Liver (tissue), 8 donors: ENCODE measurements at regions not wholly inside any gene's neighbourhood (a gene's known extent, or its start where the extent isn't known, plus 50 kb on each side); places are given as distances from the start of the nearest gene placed in this dataset.

Experiments
- DNase-seq: peaks from one replicate; pipeline ENCODE4 v3.0.0-alpha.2; 2017; ENCODE audit warnings: low spot score
- H3K27ac ChIP-seq, 2 donors: one replicate each; pipeline ENCODE4 v1.7.0; 2013; ENCODE audit warnings: inconsistent platforms in 2 of 2, low read length in 2 of 2, control low read depth in 1 of 2, low read depth in 1 of 2, mild to moderate bottlenecking in 1 of 2
- H3K27me3 ChIP-seq, 4 donors: one replicate each; pipeline versions ENCODE4 v1.6.1 to v1.7.0; 2013; ENCODE audit warnings: low read length in 3 of 4, inconsistent platforms in 1 of 4, mild to moderate bottlenecking in 1 of 4, moderate library complexity in 1 of 4; ENCODE audit not compliant: control insufficient read depth in 4 of 4, insufficient read depth in 4 of 4
- H3K36me3 ChIP-seq, 4 donors: one replicate each; pipeline versions ENCODE4 v1.6.1 to v1.7.0; 2013; ENCODE audit warnings: low read length in 3 of 4, mild to moderate bottlenecking in 3 of 4, low read depth in 1 of 4, moderate library complexity in 1 of 4; ENCODE audit not compliant: control insufficient read depth in 4 of 4, insufficient read depth in 3 of 4
- H3K4me1 ChIP-seq, 4 donors: one replicate each; pipeline versions ENCODE4 v1.6.1 to v1.7.0; 2013; ENCODE audit warnings: low read length in 3 of 4, mild to moderate bottlenecking in 3 of 4, moderate library complexity in 1 of 4; ENCODE audit not compliant: control insufficient read depth in 4 of 4, insufficient read depth in 4 of 4
- H3K4me3 ChIP-seq, 3 donors: one replicate each; pipeline versions ENCODE4 v1.6.1 to v1.7.0; 2013; ENCODE audit warnings: low read length in 3 of 3, control low read depth in 1 of 3, low read depth in 1 of 3, mild to moderate bottlenecking in 1 of 3
- H3K9ac ChIP-seq, 2 donors: one replicate each; pipeline ENCODE4 v1.7.0; 2013; ENCODE audit warnings: low read length in 2 of 2, mild to moderate bottlenecking in 2 of 2, moderate library complexity in 2 of 2, control low read depth in 1 of 2, low read depth in 1 of 2
- H3K9me3 ChIP-seq, 4 donors: one replicate each; pipeline versions ENCODE4 v1.6.1 to v1.7.0; 2013; ENCODE audit warnings: low read length in 3 of 4; ENCODE audit not compliant: control insufficient read depth in 4 of 4
- FOXA1 ChIP-seq: IDR thresholded peaks from 2 replicates; pipeline ENCODE4 v1.6.1; 2016; ENCODE audit warnings: antibody characterized with exemption
- FOXA2 ChIP-seq: IDR thresholded peaks from 2 replicates; pipeline ENCODE4 v1.6.1; 2016; ENCODE audit warnings: antibody characterized with exemption
- GABPA ChIP-seq, 2 donors: IDR thresholded peaks in 1 of 2; conservative IDR thresholded peaks in 1 of 2; 2 replicates each; pipeline ENCODE4 v1.6.1; 2016; ENCODE audit warnings: antibody characterized with exemption in 2 of 2, mild to moderate bottlenecking in 1 of 2, moderate library complexity in 1 of 2
- HNF4A ChIP-seq, 2 donors: conservative IDR thresholded peaks; 2 replicates each; pipeline ENCODE4 v1.6.1; 2016; ENCODE audit warnings: antibody characterized with exemption in 2 of 2, mild to moderate bottlenecking in 2 of 2
- HNF4G ChIP-seq: IDR thresholded peaks from 2 replicates; pipeline ENCODE4 v1.6.1; 2016; ENCODE audit warnings: antibody characterized with exemption
- JUND ChIP-seq, 2 donors: IDR thresholded peaks; 2 replicates each; pipeline ENCODE4 v1.6.1; 2016; ENCODE audit warnings: antibody characterized with exemption in 2 of 2
- MAX ChIP-seq: IDR thresholded peaks from 2 replicates; pipeline ENCODE4 v1.6.1; 2016; ENCODE audit warnings: antibody characterized with exemption
- NR2F2 ChIP-seq: IDR thresholded peaks from 2 replicates; pipeline ENCODE4 v1.6.1; 2016; ENCODE audit warnings: antibody characterized with exemption
- RAD21 ChIP-seq, 2 donors: IDR thresholded peaks; 2 replicates each; pipeline ENCODE4 v1.6.1; 2016; ENCODE audit warnings: antibody characterized with exemption in 2 of 2, mild to moderate bottlenecking in 2 of 2
- REST ChIP-seq: IDR thresholded peaks from 2 replicates; pipeline ENCODE4 v1.6.1; 2016; ENCODE audit warnings: antibody characterized with exemption, mild to moderate bottlenecking
- RXRA ChIP-seq, 2 donors: IDR thresholded peaks; 2 replicates each; pipeline ENCODE4 v1.6.1; 2017 to 2018; ENCODE audit warnings: antibody characterized with exemption in 2 of 2, mild to moderate bottlenecking in 1 of 2
- SP1 ChIP-seq: IDR thresholded peaks from 2 replicates; pipeline ENCODE4 v1.6.1; 2018; ENCODE audit warnings: antibody characterized with exemption, mild to moderate bottlenecking
- TAF1 ChIP-seq: conservative IDR thresholded peaks from 2 replicates; pipeline ENCODE4 v1.6.1; 2016; ENCODE audit warnings: antibody characterized with exemption, mild to moderate bottlenecking
- YY1 ChIP-seq: IDR thresholded peaks from 2 replicates; pipeline ENCODE4 v1.6.1; 2016; ENCODE audit warnings: antibody characterized with exemption, mild to moderate bottlenecking
- WGBS: extraction: QIAGEN DNeasy Blood & Tissue Kit; methylation state at CpG from one replicate; pipeline ENCODE4 v1.1.7; 2013; 5-methylcytosine and 5-hydroxymethylcytosine counted together
- TF ChIP-seq, protein P1 (sequence below): IDR thresholded peaks from 2 replicates; pipeline ENCODE4 v1.6.1; 2016; ENCODE audit warnings: antibody characterized with exemption
- TF ChIP-seq, protein P2 (sequence below): fragments of 150-350 bp; IDR thresholded peaks from 2 replicates; pipeline ENCODE4 v1.5.1; 2017; ENCODE audit warnings: improper control_type of control experiment, low read depth, low read length; ENCODE audit not compliant: missing input control
- donor health status: healthy.
- donor health status: healthy.
- donor health status: healthy.
- donor health status: healthy.
- donor health status: healthy.

DNA sequence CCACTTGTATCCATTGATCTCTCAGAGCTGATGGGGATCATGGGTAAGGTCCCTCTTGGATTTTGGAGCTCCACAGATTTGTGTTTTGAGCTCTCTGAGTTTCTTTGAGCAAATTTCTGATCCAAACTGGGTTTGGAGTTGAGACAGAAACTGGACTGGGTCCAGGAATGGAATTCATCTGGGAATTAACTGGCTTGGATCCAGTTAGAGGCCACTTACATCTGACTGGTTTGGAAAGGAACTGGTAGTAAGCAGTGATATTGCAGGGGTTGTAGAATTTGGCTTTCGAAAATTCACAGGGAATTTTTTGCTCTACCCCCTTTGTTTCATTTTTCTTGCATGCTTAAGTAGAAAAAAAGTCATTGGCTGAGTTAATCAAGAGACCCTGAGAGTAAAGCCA is 245.6 kb downstream of the SEMA3D start:
- no peak for TF ChIP-seq RAD21 (IDR thresholded peaks at IDR 0.05)
- TF ChIP-seq, protein P1, sequence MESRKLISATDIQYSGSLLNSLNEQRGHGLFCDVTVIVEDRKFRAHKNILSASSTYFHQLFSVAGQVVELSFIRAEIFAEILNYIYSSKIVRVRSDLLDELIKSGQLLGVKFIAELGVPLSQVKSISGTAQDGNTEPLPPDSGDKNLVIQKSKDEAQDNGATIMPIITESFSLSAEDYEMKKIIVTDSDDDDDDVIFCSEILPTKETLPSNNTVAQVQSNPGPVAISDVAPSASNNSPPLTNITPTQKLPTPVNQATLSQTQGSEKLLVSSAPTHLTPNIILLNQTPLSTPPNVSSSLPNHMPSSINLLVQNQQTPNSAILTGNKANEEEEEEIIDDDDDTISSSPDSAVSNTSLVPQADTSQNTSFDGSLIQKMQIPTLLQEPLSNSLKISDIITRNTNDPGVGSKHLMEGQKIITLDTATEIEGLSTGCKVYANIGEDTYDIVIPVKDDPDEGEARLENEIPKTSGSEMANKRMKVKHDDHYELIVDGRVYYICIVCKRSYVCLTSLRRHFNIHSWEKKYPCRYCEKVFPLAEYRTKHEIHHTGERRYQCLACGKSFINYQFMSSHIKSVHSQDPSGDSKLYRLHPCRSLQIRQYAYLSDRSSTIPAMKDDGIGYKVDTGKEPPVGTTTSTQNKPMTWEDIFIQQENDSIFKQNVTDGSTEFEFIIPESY, result no peak
- TF ChIP-seq YY1, result no peak
- no peak for TF ChIP-seq FOXA1
- TF ChIP-seq MAX, result no peak
- TF ChIP-seq, protein P2, sequence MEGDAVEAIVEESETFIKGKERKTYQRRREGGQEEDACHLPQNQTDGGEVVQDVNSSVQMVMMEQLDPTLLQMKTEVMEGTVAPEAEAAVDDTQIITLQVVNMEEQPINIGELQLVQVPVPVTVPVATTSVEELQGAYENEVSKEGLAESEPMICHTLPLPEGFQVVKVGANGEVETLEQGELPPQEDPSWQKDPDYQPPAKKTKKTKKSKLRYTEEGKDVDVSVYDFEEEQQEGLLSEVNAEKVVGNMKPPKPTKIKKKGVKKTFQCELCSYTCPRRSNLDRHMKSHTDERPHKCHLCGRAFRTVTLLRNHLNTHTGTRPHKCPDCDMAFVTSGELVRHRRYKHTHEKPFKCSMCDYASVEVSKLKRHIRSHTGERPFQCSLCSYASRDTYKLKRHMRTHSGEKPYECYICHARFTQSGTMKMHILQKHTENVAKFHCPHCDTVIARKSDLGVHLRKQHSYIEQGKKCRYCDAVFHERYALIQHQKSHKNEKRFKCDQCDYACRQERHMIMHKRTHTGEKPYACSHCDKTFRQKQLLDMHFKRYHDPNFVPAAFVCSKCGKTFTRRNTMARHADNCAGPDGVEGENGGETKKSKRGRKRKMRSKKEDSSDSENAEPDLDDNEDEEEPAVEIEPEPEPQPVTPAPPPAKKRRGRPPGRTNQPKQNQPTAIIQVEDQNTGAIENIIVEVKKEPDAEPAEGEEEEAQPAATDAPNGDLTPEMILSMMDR, result no peak
- no peak for TF ChIP-seq RXRA (IDR thresholded peaks at IDR 0.05)
- TF ChIP-seq HNF4G, result no peak
- no peak for TF ChIP-seq HNF4A (conservative IDR thresholded peaks at IDR 0.05)
- no peak for TF ChIP-seq FOXA2
- no peak for TF ChIP-seq GABPA (IDR thresholded peaks at IDR 0.05 in 1 of 2, conservative IDR thresholded peaks at IDR 0.05 in 1 of 2)
- no peak for TF ChIP-seq SP1
- no peak for TF ChIP-seq NR2F2
- no peak for TF ChIP-seq REST
- no peak for TF ChIP-seq TAF1
- Histone ChIP-seq H3K9ac (no peak overlapping the region), H3K27me3 (no peaks in the 10 kb centered on the region), H3K27ac (no peak overlapping the region), H3K4me3 (no peak overlapping the region), H3K9me3 (no peaks in the 10 kb centered on the region), H3K4me1 (no peaks in the 10 kb centered on the region), H3K36me3 (no peaks in the 10 kb centered on the region)
- no peak for DNase-seq
- WGBS, result 59% methylated on average over 1 of the region's 1 CpG

DNA sequence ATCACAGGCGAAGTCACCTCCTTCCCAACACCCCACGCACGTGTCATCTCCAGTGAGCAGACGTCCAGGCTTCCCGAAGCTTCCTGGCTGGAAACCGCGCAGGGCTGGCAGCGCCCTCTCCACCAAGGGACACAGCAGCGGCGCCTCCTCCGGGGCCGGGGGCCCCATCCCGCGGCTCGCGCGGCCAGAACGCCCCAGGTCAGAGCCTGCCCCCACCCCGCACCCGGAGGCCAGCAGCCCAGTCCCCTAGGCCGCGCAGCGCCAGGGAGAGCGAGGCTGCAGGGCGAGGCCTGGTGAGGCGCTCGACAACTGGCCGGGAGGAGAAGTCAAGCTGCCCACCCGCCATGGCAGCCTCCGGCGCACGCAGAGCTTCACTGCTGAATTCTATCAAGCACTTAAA is 247.0 kb downstream of the SEMA3D start:
- WGBS, result 92% methylated on average over 32 of the region's 32 CpGs
- no peak for DNase-seq
- Histone ChIP-seq H3K27me3 (no peaks in the 10 kb centered on the region), H3K4me3 (no peak overlapping the region), H3K9me3 (no peaks in the 10 kb centered on the region), H3K4me1 (no peaks in the 10 kb centered on the region), H3K9ac (no peak overlapping the region), H3K27ac (no peak overlapping the region), H3K36me3 (no peaks in the 10 kb centered on the region)
- TF ChIP-seq, protein P2, result no peak
- TF ChIP-seq REST (no peak), SP1 (no peak), RXRA (IDR thresholded peaks at IDR 0.05) (no peak), JUND (IDR thresholded peaks at IDR 0.05) (no peak), RAD21 (IDR thresholded peaks at IDR 0.05) (no peak), HNF4A (conservative IDR thresholded peaks at IDR 0.05) (no peak), FOXA1 (no peak)
- TF ChIP-seq, protein P1, result no peak
